ENCODE measurements at regions not wholly inside any gene's neighbourhood (a gene's known extent, or its start where the extent isn't known, plus 50 kb on each side); places are given as distances from the start of the nearest gene placed in this dataset.

DNA sequence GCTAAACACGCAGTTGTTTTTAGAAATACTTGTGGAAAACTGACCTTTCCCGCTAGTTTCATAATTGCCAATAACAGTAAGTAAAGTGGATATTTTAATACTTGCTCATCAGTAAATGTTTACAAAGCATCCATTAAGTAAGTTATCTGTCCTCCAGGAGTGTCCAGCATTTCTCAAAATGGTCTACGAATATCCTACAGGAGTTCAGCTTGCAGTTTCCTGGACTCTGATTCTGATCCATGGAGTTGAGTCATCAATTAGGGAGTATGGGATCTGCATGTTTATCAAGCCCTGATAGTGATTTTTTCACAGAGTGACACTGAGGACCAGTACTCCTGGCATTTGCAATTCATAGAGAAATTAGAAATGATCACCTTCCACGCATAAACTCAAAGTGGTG is 325.2 kb upstream of the AADAT start:
- no peak for TF ChIP-seq TAF1 (IDR thresholded peaks at IDR 0.05; ENCODE audit: low read depth)
- TF ChIP-seq, protein P1, sequence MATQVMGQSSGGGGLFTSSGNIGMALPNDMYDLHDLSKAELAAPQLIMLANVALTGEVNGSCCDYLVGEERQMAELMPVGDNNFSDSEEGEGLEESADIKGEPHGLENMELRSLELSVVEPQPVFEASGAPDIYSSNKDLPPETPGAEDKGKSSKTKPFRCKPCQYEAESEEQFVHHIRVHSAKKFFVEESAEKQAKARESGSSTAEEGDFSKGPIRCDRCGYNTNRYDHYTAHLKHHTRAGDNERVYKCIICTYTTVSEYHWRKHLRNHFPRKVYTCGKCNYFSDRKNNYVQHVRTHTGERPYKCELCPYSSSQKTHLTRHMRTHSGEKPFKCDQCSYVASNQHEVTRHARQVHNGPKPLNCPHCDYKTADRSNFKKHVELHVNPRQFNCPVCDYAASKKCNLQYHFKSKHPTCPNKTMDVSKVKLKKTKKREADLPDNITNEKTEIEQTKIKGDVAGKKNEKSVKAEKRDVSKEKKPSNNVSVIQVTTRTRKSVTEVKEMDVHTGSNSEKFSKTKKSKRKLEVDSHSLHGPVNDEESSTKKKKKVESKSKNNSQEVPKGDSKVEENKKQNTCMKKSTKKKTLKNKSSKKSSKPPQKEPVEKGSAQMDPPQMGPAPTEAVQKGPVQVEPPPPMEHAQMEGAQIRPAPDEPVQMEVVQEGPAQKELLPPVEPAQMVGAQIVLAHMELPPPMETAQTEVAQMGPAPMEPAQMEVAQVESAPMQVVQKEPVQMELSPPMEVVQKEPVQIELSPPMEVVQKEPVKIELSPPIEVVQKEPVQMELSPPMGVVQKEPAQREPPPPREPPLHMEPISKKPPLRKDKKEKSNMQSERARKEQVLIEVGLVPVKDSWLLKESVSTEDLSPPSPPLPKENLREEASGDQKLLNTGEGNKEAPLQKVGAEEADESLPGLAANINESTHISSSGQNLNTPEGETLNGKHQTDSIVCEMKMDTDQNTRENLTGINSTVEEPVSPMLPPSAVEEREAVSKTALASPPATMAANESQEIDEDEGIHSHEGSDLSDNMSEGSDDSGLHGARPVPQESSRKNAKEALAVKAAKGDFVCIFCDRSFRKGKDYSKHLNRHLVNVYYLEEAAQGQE (IDR thresholded peaks at IDR 0.05; ENCODE audit: borderline replicate concordance): no peak
- no peak for TF ChIP-seq EZH2 (IDR thresholded peaks at IDR 0.05; ENCODE audit: borderline replicate concordance, insufficient read depth, low read length, poor library complexity, severe bottlenecking)
